Osteocyte (in vitro differentiated cells): ENCODE measurements at regions not wholly inside any gene's neighbourhood (a gene's known extent, or its start where the extent isn't known, plus 50 kb on each side); places are given as distances from the start of the nearest gene placed in this dataset.

Experiments used
- DNase-seq: peaks from one replicate; pipeline ENCODE4 v3.0.0; 2021; ENCODE audit warnings: mixed read lengths; ENCODE audit not compliant: unreplicated experiment; ENCODE audit errors: extremely low spot score
- H3K27ac Mint-ChIP-seq: one replicate; pipeline ENCODE4 v1.8.0; 2021; ENCODE audit warnings: mild to moderate bottlenecking, mixed read lengths; ENCODE audit not compliant: unreplicated experiment
- H3K27me3 Mint-ChIP-seq: one replicate; pipeline ENCODE4 v1.8.0; 2021; ENCODE audit warnings: mixed read lengths; ENCODE audit not compliant: unreplicated experiment
- H3K36me3 Mint-ChIP-seq: one replicate; pipeline ENCODE4 v1.8.0; 2021; ENCODE audit warnings: mixed read lengths; ENCODE audit not compliant: unreplicated experiment
- H3K4me1 Mint-ChIP-seq: one replicate; pipeline ENCODE4 v1.8.0; 2021; ENCODE audit warnings: mixed read lengths; ENCODE audit not compliant: unreplicated experiment
- H3K4me3 Mint-ChIP-seq: one replicate; pipeline ENCODE4 v1.8.0; 2021; ENCODE audit warnings: mild to moderate bottlenecking, moderate library complexity, mixed read lengths; ENCODE audit not compliant: unreplicated experiment
- H3K9me3 Mint-ChIP-seq: one replicate; pipeline ENCODE4 v1.8.0; 2021; ENCODE audit warnings: mixed read lengths; ENCODE audit not compliant: unreplicated experiment
- CTCF ChIP-seq: fragments of 200-600 bp; sonication (generic); IDR thresholded peaks from 2 replicates; pipeline ENCODE4 v1.5.0; 2021; ENCODE audit warnings: antibody characterized with exemption, mild to moderate bottlenecking, moderate library complexity

GRCh38 chr15:46146915-46147314, 512.1 kb downstream of the SQOR start:
- no peak for TF ChIP-seq CTCF
- Mint-ChIP-seq H3K9me3 (no peaks in the 10 kb centered on the region), H3K27ac (no peak overlapping the region), H3K4me1 (no peaks in the 10 kb centered on the region), H3K27me3 (no peaks in the 10 kb centered on the region), H3K36me3 (no peaks in the 10 kb centered on the region), H3K4me3 (no peak overlapping the region)
- no peak for DNase-seq

GRCh38 chr15:46151786-46152185, 517.0 kb downstream of the SQOR start:
- Mint-ChIP-seq H3K36me3 (no peaks in the 10 kb centered on the region), H3K9me3 (peaks cover 4% of the 10 kb centered on the region), H3K4me1 (no peaks in the 10 kb centered on the region), H3K27ac (no peak overlapping the region), H3K4me3 (no peak overlapping the region), H3K27me3 (no peaks in the 10 kb centered on the region)
- no peak for TF ChIP-seq CTCF
- DNase-seq, result no peak

DNA sequence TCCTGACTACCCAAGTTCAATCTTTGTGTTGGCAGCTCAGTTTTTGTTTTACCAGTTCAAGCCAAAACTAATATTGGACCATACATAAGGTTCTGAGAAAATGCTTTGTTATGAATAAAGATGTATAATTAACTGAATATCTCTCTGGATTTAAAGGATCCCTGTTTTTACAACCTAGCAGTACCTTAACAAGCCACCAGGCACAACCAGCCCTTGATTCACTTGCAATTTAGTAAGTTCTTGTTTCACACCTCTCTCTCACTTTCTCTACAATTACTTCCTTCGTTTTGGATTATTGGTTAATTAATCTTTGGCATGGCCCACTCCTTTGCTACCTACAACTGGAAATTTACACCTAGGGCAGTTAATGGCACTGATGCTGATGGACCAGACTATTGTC, 531.9 kb downstream of the SQOR start:
- no peak overlapping the region for H3K4me3 Mint-ChIP-seq
- H3K36me3 Mint-ChIP-seq, result no peaks in the 10 kb centered on the region
- no peaks in the 10 kb centered on the region for H3K27me3 Mint-ChIP-seq
- no peak overlapping the region for H3K27ac Mint-ChIP-seq
- no peak for TF ChIP-seq CTCF
- no peak for DNase-seq
- H3K4me1 Mint-ChIP-seq, result no peaks in the 10 kb centered on the region
- H3K9me3 Mint-ChIP-seq, result peaks cover 59% of the 10 kb centered on the region

DNA sequence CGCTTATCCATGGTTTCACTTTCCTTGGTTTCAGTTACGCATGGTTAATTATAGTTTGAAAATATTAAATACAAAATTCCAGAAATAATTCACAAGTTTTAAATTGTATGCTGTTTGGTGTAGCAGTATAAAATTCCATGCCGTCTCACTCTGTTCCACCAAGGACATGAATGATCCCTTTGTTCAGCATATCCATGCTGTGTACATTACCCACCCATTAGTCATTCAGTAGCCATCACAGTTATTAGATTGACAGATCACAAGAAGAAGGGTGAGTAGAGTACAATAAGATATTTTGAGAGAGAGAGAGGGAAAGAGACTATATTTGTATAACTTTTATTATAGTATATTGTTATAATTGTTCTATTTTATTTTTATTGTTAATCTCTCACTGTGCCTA, 535.5 kb downstream of the SQOR start:
- no peaks in the 10 kb centered on the region for H3K4me1 Mint-ChIP-seq
- TF ChIP-seq CTCF, result no peak
- H3K4me3 Mint-ChIP-seq, result no peak overlapping the region
- DNase-seq, result no peak
- H3K27me3 Mint-ChIP-seq, result no peaks in the 10 kb centered on the region
- H3K9me3 Mint-ChIP-seq, result peaks cover 68% of the 10 kb centered on the region
- H3K36me3 Mint-ChIP-seq, result no peaks in the 10 kb centered on the region
- H3K27ac Mint-ChIP-seq, result no peak overlapping the region

- Mint-ChIP-seq H3K4me1 (no peaks in the 10 kb centered on the region), H3K4me3 (no peak overlapping the region), H3K9me3 (peaks cover 55% of the 10 kb centered on the region), H3K27me3 (no peaks in the 10 kb centered on the region), H3K27ac (no peak overlapping the region), H3K36me3 (no peaks in the 10 kb centered on the region)
- no peak for DNase-seq
- no peak for TF ChIP-seq CTCF
Measured at GRCh38 chr15:46174122-46174521, 539.3 kb downstream of the SQOR start.
